DND-41 (cell line): ENCODE measurements at regions not wholly inside any gene's neighbourhood (a gene's known extent, or its start where the extent isn't known, plus 50 kb on each side); places are given as distances from the start of the nearest gene placed in this dataset.

Source experiments
- ATAC-seq: fragments of 200-7000 bp; cut with Tn5 transposase; 3 replicates; pipeline ENCODE4 v1.9.1; 2021; ENCODE audit warnings: low read depth; ENCODE audit not compliant: insufficient read depth
- DNase-seq: peaks from one replicate; pipeline ENCODE4 v3.0.0-alpha.2; 2020
- H2AFZ ChIP-seq: 2 replicates; pipeline ENCODE4 v1.6.0; 2012; ENCODE audit warnings: low read depth, low read length
- H3K27ac ChIP-seq: 2 replicates; pipeline ENCODE4 v1.5.1; 2012; ENCODE audit warnings: low read length, inconsistent platforms
- H3K27me3 ChIP-seq: fragments of 200-600 bp; sonication (generic); 2 replicates; pipeline ENCODE4 v1.6.0; 2012; ENCODE audit warnings: low read length, mild to moderate bottlenecking, inconsistent platforms; ENCODE audit not compliant: insufficient read depth, poor library complexity
- H3K36me3 ChIP-seq: 2 replicates; pipeline ENCODE4 v1.5.1; 2012; ENCODE audit warnings: low read length, inconsistent platforms; ENCODE audit not compliant: insufficient read depth
- H3K4me1 ChIP-seq: 2 replicates; pipeline ENCODE4 v1.5.1; 2012; ENCODE audit warnings: mild to moderate bottlenecking, low read length; ENCODE audit not compliant: insufficient read depth
- H3K4me2 ChIP-seq: 2 replicates; pipeline ENCODE4 v1.6.0; 2012; ENCODE audit warnings: mild to moderate bottlenecking, moderate library complexity, low read length, inconsistent platforms; ENCODE audit not compliant: insufficient read depth
- H3K4me3 ChIP-seq, 2 experiments: fragments of 200-600 bp in 1 of 2; shearing (Covaris generic) in 1 of 2; 2 replicates each; pipeline ENCODE4 v1.5.1; 2012 to 2016; ENCODE audit warnings: inconsistent platforms in 2 of 2, low read length in 2 of 2, mild to moderate bottlenecking in 2 of 2, low read depth in 1 of 2, moderate library complexity in 1 of 2
- H3K79me2 ChIP-seq: 2 replicates; pipeline ENCODE4 v1.6.0; 2012; ENCODE audit warnings: low read length, inconsistent platforms; ENCODE audit not compliant: insufficient read depth
- H3K9ac ChIP-seq: 2 replicates; pipeline ENCODE4 v1.6.0; 2012; ENCODE audit warnings: low read depth, mild to moderate bottlenecking, inconsistent platforms, low read length, moderate library complexity
- H3K9me3 ChIP-seq: 2 replicates; pipeline ENCODE4 v1.5.1; 2012; ENCODE audit warnings: low read length, moderate library complexity, mild to moderate bottlenecking, inconsistent platforms; ENCODE audit not compliant: insufficient read depth, severe bottlenecking
- H4K20me1 ChIP-seq: 2 replicates; pipeline ENCODE4 v1.6.0; 2012; ENCODE audit warnings: low read length; ENCODE audit not compliant: insufficient read depth
- EZH2 ChIP-seq: IDR thresholded peaks from 3 replicates; pipeline ENCODE4 v1.6.1; 2012; ENCODE audit warnings: borderline replicate concordance, low read depth, mild to moderate bottlenecking, moderate library complexity, low read length, inconsistent platforms; ENCODE audit not compliant: severe bottlenecking
- TF ChIP-seq, protein P1 (sequence below): IDR thresholded peaks from 2 replicates; pipeline ENCODE4 v1.5.1; 2012; ENCODE audit warnings: borderline replicate concordance, low read length, moderate library complexity, mild to moderate bottlenecking; ENCODE audit not compliant: poor library complexity, severe bottlenecking; ENCODE audit errors: extremely low read depth

DNA sequence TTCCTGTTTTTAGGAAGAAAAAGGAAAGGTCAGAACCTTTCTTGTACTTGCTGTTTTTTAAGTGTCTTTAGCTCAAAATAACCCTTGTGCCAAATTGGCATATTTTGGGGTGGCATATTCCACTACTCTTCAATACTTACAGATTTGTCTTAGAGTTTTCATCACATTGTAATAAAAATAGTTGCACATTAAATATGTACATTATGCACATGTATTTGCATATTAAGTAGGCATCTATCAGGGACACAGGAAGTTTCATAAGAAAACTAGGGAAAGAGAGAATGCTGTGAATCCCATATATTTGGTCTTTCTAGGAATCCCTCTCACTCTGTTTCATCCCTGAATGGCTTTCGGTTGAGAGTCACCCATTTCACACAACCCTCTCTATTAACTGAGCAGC is 139.6 kb downstream of the LARP7 start:
- Histone ChIP-seq H3K9me3 (no peaks in the 10 kb centered on the region), H3K27me3 (no peaks in the 10 kb centered on the region), H3K9ac (no peak overlapping the region), H2AFZ (no peak overlapping the region), H3K27ac (no peak overlapping the region), H3K4me1 (no peaks in the 10 kb centered on the region), H3K36me3 (no peaks in the 10 kb centered on the region), H3K79me2 (no peaks in the 10 kb centered on the region), H4K20me1 (no peaks in the 10 kb centered on the region), H3K4me3 (no peak overlapping the region), H3K4me2 (no peak overlapping the region)
- no peak for ATAC-seq
- TF ChIP-seq, protein P1, sequence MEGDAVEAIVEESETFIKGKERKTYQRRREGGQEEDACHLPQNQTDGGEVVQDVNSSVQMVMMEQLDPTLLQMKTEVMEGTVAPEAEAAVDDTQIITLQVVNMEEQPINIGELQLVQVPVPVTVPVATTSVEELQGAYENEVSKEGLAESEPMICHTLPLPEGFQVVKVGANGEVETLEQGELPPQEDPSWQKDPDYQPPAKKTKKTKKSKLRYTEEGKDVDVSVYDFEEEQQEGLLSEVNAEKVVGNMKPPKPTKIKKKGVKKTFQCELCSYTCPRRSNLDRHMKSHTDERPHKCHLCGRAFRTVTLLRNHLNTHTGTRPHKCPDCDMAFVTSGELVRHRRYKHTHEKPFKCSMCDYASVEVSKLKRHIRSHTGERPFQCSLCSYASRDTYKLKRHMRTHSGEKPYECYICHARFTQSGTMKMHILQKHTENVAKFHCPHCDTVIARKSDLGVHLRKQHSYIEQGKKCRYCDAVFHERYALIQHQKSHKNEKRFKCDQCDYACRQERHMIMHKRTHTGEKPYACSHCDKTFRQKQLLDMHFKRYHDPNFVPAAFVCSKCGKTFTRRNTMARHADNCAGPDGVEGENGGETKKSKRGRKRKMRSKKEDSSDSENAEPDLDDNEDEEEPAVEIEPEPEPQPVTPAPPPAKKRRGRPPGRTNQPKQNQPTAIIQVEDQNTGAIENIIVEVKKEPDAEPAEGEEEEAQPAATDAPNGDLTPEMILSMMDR: no peak
- TF ChIP-seq EZH2: no peak
- DNase-seq: no peak

DNA sequence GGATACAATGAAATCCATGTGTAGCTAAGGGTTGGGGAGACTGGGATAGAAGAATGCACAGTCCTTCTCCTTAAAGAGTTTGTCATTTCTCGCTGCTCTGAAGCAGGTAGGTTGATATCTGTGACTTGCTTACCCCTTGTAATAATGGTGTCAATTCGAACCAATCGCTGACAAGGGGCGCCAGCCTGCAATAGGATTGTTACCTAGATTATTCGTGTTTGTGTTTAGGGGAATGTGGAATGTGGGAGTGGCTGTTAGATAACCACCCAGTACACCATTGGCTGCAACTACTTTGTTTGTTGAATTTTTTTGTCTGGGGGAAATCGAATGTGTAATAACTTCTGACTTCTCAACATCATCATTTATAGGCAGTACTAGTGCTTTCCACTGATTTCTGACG is 141.6 kb downstream of the LARP7 start:
- no peak for ATAC-seq
- TF ChIP-seq, protein P1: no peak
- no peak for TF ChIP-seq EZH2
- no peak overlapping the region for H2AFZ ChIP-seq

DNA sequence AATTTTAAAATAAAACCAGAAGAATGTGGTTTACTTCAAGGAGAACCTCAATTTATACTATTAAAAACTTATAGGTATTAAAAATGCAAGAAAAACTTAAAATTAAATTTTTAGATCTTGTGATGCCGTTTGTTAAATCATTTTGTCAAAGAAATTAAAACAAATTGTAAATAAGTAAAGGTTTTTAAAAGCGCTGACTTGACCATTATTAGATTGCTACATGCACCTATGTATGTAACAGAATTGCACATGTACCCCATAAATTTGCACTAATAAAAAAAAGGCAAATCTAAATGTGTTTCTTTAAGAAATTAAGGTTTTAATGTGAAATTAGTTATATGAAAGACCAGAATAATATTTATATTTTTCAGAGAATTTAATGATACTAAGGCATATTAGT is 156.1 kb downstream of the LARP7 start:
- Histone ChIP-seq H3K36me3 (no peaks in the 10 kb centered on the region), H3K4me1 (no peaks in the 10 kb centered on the region), H2AFZ (no peak overlapping the region), H3K79me2 (no peaks in the 10 kb centered on the region), H3K4me3 (no peak overlapping the region), H3K27ac (no peak overlapping the region), H3K27me3 (no peaks in the 10 kb centered on the region), H4K20me1 (no peaks in the 10 kb centered on the region), H3K9ac (no peak overlapping the region), H3K9me3 (no peaks in the 10 kb centered on the region), H3K4me2 (no peak overlapping the region)
- no peak for TF ChIP-seq EZH2
- DNase-seq (no peak), ATAC-seq (no peak)

More for the DNA sequence above, 141.6 kb downstream of the LARP7 start:
- H3K9me3 ChIP-seq: no peaks in the 10 kb centered on the region
- no peaks in the 10 kb centered on the region for H3K4me1 ChIP-seq
- H4K20me1 ChIP-seq: no peaks in the 10 kb centered on the region
- H3K4me2 ChIP-seq: no peak overlapping the region
- H3K4me3 ChIP-seq: no peak overlapping the region
- no peaks in the 10 kb centered on the region for H3K36me3 ChIP-seq
- no peaks in the 10 kb centered on the region for H3K79me2 ChIP-seq
- H3K27me3 ChIP-seq: no peaks in the 10 kb centered on the region
- no peak for DNase-seq
- H3K9ac ChIP-seq: no peak overlapping the region
- no peak overlapping the region for H3K27ac ChIP-seq

DNA sequence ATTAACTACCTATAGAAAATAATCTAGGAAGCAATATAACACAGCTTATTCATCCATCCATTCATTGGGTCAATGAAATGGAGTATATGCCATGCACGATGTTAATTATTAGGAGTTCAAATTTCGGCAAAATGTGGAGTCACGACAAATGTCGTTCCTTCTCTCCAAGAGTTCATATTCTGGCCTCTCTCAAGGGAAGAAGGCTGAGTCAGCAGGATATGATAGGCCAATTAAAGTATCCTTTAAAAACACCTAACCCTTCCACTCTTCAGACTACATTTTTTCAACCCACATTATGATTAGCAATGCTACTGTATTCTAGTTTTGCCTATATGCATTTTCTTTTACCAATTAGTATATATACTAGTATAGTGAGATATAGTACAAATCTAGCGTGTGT is 163.1 kb downstream of the LARP7 start:
- TF ChIP-seq, protein P1: no peak
- TF ChIP-seq EZH2: no peak
- no peak overlapping the region for H2AFZ ChIP-seq
- no peaks in the 10 kb centered on the region for H3K79me2 ChIP-seq
- H3K36me3 ChIP-seq: no peaks in the 10 kb centered on the region
- no peaks in the 10 kb centered on the region for H3K4me1 ChIP-seq
- DNase-seq (no peak), ATAC-seq (no peak)
- H3K9me3 ChIP-seq: no peaks in the 10 kb centered on the region
- no peak overlapping the region for H3K4me2 ChIP-seq
- H3K4me3 ChIP-seq: no peak overlapping the region
- H3K27me3 ChIP-seq: no peaks in the 10 kb centered on the region
- H3K9ac ChIP-seq: no peak overlapping the region
- H3K27ac ChIP-seq: no peak overlapping the region
- H4K20me1 ChIP-seq: no peaks in the 10 kb centered on the region
